SK-N-MC (cell line): ENCODE measurements at regions not wholly inside any gene's neighbourhood (a gene's known extent, or its start where the extent isn't known, plus 50 kb on each side); places are given as distances from the start of the nearest gene placed in this dataset.

Source experiments
- EZH2 ChIP-seq: fragments of 200-600 bp; sonication (generic); IDR thresholded peaks from one replicate; pipeline ENCODE4 v1.6.1; 2017; ENCODE audit warnings: antibody characterized with exemption
- FOXP2 ChIP-seq: optimal IDR thresholded peaks from 2 replicates; pipeline ENCODE3; 2011; ENCODE audit warnings: mild to moderate bottlenecking, moderate library complexity; ENCODE audit not compliant: insufficient read depth; ENCODE audit errors: extremely low read length, control extremely low read depth

DNA sequence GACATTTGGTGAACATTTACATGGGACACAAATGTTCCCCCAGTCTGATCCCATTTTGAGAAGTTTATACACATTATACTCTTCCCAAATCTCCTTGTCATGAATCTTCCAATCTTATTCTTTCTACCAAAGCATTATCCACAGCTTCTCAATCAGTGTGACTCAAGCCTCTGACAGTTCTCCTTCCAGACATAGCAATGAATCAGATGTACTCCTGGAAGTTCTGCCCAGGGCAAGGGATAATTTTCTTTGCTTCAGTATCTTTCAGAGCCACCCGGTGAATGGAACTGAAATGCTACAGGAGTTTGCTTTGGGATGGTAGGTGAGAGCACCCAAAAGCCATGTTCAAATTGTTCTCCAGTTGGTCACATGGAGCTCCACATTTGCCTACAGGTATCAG is 145.5 kb downstream of the ANXA5 start:
- TF ChIP-seq EZH2, result no peak
- TF ChIP-seq FOXP2, result no peak
